IPS-NIHi7 (cell line): ENCODE measurements at regions not wholly inside any gene's neighbourhood (a gene's known extent, or its start where the extent isn't known, plus 50 kb on each side); places are given as distances from the start of the nearest gene placed in this dataset.

ENCODE experiments used
- DNase-seq: peaks from one replicate; pipeline ENCODE4 v3.0.0; 2012; ENCODE audit warnings: mixed read lengths; ENCODE audit errors: extremely low spot score

- DNase-seq, result no peak
These were observed 59.6 kb upstream of the FOXN2 start for GRCh38 chr2:48254839-48255238.

GRCh38 chr2:48257456-48257855, 57.0 kb upstream of the FOXN2 start:
- DNase-seq, result no peak

GRCh38 chr2:48258481-48259149, 55.9 kb upstream of the FOXN2 start:
- no peak for DNase-seq

GRCh38 chr2:48259811-48260210, 54.7 kb upstream of the FOXN2 start:
- no peak for DNase-seq

GRCh38 chr2:48264627-48265026, 49.9 kb upstream of the FOXN2 start:
- no peak for DNase-seq
